Testis (tissue), 2 donors: ENCODE measurements at regions not wholly inside any gene's neighbourhood (a gene's known extent, or its start where the extent isn't known, plus 50 kb on each side); places are given as distances from the start of the nearest gene placed in this dataset.

Source experiments
- DNase-seq: peaks from one replicate; pipeline ENCODE4 v3.0.0-alpha.2; 2019
- H3K27ac ChIP-seq, 2 donors: fragments of 200-600 bp; sonication (generic); one replicate each; pipeline ENCODE4 v1.5.1; 2019
- H3K27me3 ChIP-seq: fragments of 200-600 bp; sonication (generic); one replicate; pipeline ENCODE4 v1.5.1; 2019
- H3K36me3 ChIP-seq: fragments of 200-600 bp; sonication (generic); one replicate; pipeline ENCODE4 v1.5.1; 2017; ENCODE audit warnings: low read depth; ENCODE audit errors: missing control alignments
- H3K4me1 ChIP-seq: fragments of 200-600 bp; sonication (generic); one replicate; pipeline ENCODE4 v1.5.1; 2019
- H3K4me3 ChIP-seq, 2 donors: fragments of 200-600 bp; sonication (generic); one replicate each; pipeline ENCODE4 v1.5.1; 2017 to 2019
- H3K9me3 ChIP-seq: fragments of 200-600 bp; sonication (generic); one replicate; pipeline ENCODE4 v1.5.1; 2017
- POLR2A ChIP-seq: fragments of 450-650 bp; IDR thresholded peaks from one replicate; pipeline ENCODE4 v1.6.1; 2017; ENCODE audit warnings: antibody characterized with exemption, mild to moderate bottlenecking, moderate library complexity
- WGBS, 2 donors: methylation state at CpG; one replicate each; pipeline ENCODE4 v1.1.5; 2018; 5-methylcytosine and 5-hydroxymethylcytosine counted together
- intact Hi-C: fragments of 100-400 bp; cut with DNase I; formaldehyde crosslinking; loops from one replicate; pipeline ENCODE4 v1.15.1; 2023; ENCODE audit warnings: low total_unique reads
- TF ChIP-seq, protein P1 (sequence below), 3 experiments: fragments of 450-650 bp in 2 of 3; fragments of 200-600 bp in 1 of 3; sonication (generic) in 1 of 3; IDR thresholded peaks; one replicate each; pipeline ENCODE4 v1.5.1; 2016 to 2019; ENCODE audit warnings: antibody characterized with exemption in 3 of 3, mild to moderate bottlenecking in 2 of 3, moderate library complexity in 1 of 3

- no peaks in the 10 kb centered on the region for H3K9me3 ChIP-seq
- no peaks in the 10 kb centered on the region for H3K36me3 ChIP-seq
- intact Hi-C loops, result no loop called here
- TF ChIP-seq, protein P1, sequence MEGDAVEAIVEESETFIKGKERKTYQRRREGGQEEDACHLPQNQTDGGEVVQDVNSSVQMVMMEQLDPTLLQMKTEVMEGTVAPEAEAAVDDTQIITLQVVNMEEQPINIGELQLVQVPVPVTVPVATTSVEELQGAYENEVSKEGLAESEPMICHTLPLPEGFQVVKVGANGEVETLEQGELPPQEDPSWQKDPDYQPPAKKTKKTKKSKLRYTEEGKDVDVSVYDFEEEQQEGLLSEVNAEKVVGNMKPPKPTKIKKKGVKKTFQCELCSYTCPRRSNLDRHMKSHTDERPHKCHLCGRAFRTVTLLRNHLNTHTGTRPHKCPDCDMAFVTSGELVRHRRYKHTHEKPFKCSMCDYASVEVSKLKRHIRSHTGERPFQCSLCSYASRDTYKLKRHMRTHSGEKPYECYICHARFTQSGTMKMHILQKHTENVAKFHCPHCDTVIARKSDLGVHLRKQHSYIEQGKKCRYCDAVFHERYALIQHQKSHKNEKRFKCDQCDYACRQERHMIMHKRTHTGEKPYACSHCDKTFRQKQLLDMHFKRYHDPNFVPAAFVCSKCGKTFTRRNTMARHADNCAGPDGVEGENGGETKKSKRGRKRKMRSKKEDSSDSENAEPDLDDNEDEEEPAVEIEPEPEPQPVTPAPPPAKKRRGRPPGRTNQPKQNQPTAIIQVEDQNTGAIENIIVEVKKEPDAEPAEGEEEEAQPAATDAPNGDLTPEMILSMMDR (IDR thresholded peaks at IDR 0.05), result no peak
- no peak for TF ChIP-seq POLR2A
- no peak for DNase-seq
- H3K27me3 ChIP-seq, result no peaks in the 10 kb centered on the region
- H3K4me1 ChIP-seq, result no peaks in the 10 kb centered on the region
- H3K27ac ChIP-seq, result no peak overlapping the region
- WGBS, 2 donors, result 82 to 92% methylated on average over 3 of the region's 3 CpGs
- H3K4me3 ChIP-seq, result no peak overlapping the region
Observed at GRCh38 chr2:37551783-37552182, 119.7 kb downstream of the CDC42EP3 start.

GRCh38 chr2:37552339-37552738, 119.1 kb downstream of the CDC42EP3 start:
- intact Hi-C loops, result no loop called here
- TF ChIP-seq, protein P1 (IDR thresholded peaks at IDR 0.05), result no peak
- no peak for TF ChIP-seq POLR2A
- 91 to 100% methylated on average over 2 of the region's 2 CpGs for WGBS, 2 donors

DNA sequence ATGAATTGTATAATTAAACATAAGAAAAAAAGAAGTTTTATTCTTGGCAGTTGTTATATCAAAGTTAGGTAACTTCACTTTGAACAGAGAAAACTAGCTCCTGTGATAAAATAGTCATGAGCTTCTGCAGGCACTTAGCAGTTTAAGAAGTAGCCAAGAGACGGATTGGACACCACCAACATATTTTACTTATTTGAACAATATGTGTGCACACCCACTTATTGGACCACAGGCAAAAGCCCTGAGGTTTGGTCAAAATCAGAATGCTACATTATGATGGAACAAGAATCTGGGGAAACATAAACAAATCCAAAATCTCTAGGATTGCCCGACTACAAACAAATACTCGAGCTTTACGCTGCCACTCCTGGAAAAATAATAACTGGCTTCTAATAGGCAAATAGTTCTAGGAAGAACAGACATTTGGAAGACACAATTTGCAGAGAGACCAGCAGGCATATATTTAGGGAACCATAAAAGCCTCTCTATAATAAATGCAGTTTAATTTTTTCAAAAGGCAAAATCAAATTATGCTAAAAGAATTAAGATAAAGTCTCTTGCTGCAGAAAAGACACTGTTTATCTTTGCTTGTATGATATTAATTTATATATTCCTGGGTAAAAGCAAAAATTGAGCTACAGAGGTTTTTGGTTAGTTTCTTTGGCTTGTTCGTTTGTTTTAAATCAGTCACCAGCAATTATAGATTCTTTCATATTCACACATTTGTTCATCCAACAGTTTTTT, 117.9 kb downstream of the CDC42EP3 start:
- Histone ChIP-seq H3K27ac (no peak overlapping the region), H3K27me3 (no peaks in the 10 kb centered on the region), H3K36me3 (no peaks in the 10 kb centered on the region), H3K4me1 (no peaks in the 10 kb centered on the region), H3K4me3 (no peak overlapping the region), H3K9me3 (no peaks in the 10 kb centered on the region)
- WGBS, 2 donors, result 77 to 86% methylated on average over 5 of the region's 5 CpGs
- TF ChIP-seq POLR2A, result no peak
- TF ChIP-seq, protein P1 (IDR thresholded peaks at IDR 0.05), result no peak
- DNase-seq, result no peak
- intact Hi-C loops, result no loop called here

More at GRCh38 chr2:37552339-37552738, 119.1 kb downstream of the CDC42EP3 start:
- Histone ChIP-seq H3K9me3 (no peaks in the 10 kb centered on the region), H3K27ac (no peak overlapping the region), H3K27me3 (no peaks in the 10 kb centered on the region), H3K4me1 (no peaks in the 10 kb centered on the region), H3K4me3 (no peak overlapping the region), H3K36me3 (no peaks in the 10 kb centered on the region)
- no peak for DNase-seq

DNA sequence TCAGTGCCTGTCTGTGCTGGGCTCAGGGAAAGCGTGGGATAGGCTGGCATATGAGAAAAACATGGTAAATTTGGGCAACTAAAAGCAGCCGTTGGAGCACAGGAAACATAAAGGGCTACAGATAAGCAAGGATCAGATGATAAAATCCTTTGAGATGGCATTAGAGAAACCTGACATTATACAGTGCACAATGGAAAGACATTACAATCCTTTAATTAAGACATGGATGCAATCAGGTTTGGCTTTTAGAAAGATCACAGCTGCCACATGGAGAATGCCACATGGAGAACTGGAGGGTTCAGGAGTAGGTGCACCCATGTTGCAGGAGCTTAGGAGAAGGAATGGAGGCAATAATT, 117.3 kb downstream of the CDC42EP3 start:
- H3K27ac ChIP-seq, result no peak overlapping the region
- no peaks in the 10 kb centered on the region for H3K9me3 ChIP-seq
- DNase-seq, result no peak
- no peak for TF ChIP-seq POLR2A
- TF ChIP-seq, protein P1 (IDR thresholded peaks at IDR 0.05), result no peak
- H3K36me3 ChIP-seq, result no peaks in the 10 kb centered on the region
- no peak overlapping the region for H3K4me3 ChIP-seq
- intact Hi-C loops, result no loop called here
- no peaks in the 10 kb centered on the region for H3K27me3 ChIP-seq
- H3K4me1 ChIP-seq, result no peaks in the 10 kb centered on the region
- 82 to 84% methylated on average over 2 of the region's 2 CpGs for WGBS, 2 donors

DNA sequence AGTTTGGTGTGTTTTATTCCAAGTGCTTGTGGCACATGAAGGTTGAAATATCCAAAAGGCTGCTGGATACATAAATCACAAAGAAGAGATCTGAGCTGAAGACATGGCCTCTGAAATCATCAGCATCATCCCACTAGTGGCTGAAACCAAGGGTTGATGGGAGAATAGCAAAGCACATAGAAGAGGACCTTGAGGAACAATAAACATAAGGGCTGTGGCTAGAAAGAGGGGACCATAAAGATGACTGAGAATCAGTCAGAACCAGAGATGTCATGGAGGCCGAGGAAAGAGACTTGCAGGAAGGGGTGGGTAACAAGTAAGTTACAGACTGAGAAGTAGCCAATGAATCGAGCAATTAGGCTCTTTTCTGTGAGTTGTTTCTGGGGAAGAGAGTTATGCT, 116.8 kb downstream of the CDC42EP3 start:
- Histone ChIP-seq H3K9me3 (no peaks in the 10 kb centered on the region), H3K4me3 (no peak overlapping the region), H3K27ac (no peak overlapping the region), H3K27me3 (no peaks in the 10 kb centered on the region), H3K4me1 (no peaks in the 10 kb centered on the region), H3K36me3 (no peaks in the 10 kb centered on the region)
- no peak for DNase-seq
- TF ChIP-seq, protein P1 (IDR thresholded peaks at IDR 0.05), result no peak
- TF ChIP-seq POLR2A, result no peak
- intact Hi-C loops, result no loop called here
- 71 to 84% methylated on average over 2 of the region's 2 CpGs for WGBS, 2 donors
